Anterior cingulate cortex (tissue), 58 donors: ENCODE measurements at regions not wholly inside any gene's neighbourhood (a gene's known extent, or its start where the extent isn't known, plus 50 kb on each side); places are given as distances from the start of the nearest gene placed in this dataset.

Source experiments
- DNase-seq, 58 donors: peaks; one replicate each; lab custom pipeline; 2025; lab: John Stamatoyannopoulos, UW

- DNase-seq, result no peak
Measured at GRCh38 chr14:61140872-61141271, 140.3 kb downstream of the TMEM30B start.

DNA sequence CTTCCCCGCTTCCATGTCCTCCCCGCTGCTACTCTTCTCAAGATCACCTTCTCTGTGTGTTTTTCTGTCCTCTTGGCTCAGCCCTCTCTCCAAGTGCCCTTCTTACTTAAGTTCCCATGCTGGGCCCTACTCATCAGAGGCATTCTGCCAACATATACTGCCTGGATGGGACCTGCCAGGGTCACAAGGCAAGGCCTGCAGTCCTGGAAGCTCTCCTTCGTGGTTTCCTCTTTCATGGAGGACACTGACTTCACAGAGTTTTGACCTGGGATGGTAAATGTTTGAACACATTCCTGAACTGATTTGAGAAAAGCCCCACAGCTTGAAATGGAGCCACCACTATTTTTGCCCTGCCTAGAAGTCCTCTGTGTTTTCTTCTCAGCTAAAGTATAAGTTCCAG lies 140.9 kb downstream of the TMEM30B start:
- DNase-seq, result no peak

GRCh38 chr14:61139006-61139599 lies 142.0 kb downstream of the TMEM30B start:
- no peak for DNase-seq

DNA sequence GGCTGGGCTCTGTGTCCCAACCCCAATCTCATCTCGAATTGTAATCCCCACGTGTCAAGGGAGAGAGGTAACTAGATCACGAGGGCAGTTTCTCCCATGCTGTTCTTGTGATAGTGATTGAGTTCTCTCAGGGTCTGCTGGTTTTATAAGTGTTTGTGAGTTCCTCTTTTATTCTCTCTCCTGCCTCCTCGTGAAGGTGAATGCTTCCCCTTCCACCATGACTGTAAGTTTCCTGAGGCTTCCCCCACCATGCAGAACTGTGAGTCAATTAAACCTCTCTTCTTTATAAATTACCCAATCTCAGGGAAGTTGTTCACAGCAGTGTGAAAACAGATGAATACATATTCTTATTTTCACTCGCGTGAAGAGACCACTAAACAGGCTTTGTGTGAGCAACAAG lies 148.2 kb downstream of the TMEM30B start:
- DNase-seq, result no peak

DNA sequence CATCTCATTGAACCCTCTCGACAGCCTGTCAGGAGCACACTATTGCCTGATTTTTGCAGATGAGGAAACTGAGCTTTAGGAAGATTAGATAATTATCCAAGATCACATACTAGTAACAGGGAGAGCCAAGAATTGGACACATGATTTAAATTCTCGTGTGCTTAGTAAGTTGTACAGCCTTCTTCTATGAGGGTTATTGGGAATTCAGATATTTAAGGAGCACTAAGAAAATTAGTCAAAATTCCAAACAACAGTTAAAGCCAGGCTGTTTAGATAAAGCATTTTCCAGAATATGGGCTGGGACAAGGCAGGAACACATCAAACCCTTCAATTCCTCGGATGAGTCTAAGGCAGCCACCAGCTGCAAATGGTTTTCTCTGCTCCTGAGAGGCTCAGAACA lies 148.8 kb downstream of the TMEM30B start:
- no peak for DNase-seq

- DNase-seq, result peak in 2 of 58 donors; percentile 22 to 39
Measured at GRCh38 chr14:61130512-61131260, 149.6 kb downstream of the SLC38A6 start.

DNA sequence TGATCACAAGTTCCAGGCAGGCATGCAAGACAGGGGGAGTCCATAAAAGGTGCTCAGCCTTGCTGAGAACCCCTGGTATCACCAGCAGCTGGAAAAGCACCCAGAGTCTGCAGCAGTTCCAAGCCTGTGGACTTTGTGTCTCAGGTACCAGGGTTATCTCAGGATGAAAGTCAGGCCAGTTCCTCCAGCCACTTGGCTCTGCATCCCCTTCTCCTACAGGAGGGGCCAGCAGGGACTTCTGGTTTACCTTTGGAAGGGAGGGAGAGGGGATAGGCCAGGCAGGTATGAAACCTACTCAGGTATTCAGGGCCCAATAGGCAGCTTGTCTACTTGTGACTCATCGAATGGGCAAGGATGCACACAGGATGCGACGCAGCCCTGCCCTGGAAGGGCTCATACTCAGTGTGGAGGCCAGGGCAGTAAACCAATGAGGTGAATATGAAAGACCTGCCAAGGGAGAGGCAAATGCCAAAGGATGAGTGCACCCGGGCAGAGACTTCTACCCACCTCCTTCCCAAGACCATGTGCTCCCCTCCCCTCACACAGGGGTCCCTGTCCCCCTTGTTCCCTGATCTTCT lies 148.2 kb downstream of the SLC38A6 start:
- no peak for DNase-seq

GRCh38 chr14:61128382-61129167 lies 147.5 kb downstream of the SLC38A6 start:
- DNase-seq, result no peak

DNA sequence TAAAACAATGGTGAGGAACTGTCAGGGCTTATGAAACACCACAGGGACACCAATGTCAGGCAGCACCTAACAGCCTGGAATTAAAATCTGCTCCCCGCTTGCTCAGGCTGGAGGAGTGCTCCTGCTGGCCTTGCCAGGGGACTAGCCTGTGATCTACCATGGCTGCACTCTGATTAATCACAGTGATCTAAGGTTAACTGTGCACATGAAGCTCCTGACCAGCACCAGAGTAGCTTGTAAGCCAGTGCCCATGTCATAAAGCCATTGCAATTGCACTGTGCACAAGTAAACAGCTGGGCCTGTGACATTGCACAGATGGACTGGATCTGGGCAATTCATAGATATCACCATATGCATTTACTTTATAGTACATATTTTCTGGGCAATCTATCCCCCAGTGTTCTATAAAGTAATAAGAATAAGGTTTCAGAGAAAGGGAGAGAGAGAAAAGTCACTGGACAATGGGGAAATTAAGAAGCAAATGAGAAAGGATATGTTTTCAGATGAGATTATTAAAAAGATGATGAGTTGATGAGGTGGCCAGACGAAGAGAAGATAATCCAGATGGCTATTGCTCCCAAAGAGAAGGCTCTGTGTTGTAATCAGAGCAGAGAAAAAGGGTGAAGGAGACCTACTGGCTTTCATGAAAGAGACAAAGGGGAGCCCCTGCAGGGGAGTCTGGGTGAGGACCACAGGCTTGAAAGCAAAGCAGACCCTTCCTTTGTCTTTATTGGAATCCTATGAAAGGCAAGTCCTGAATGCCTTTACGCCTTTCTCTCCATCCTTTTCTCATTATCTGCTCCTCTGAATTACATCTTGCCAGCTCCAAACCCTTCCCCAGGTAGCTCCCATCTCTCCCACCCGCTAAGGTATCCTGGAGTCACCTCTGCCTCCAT lies 145.8 kb downstream of the SLC38A6 start:
- DNase-seq, result no peak

GRCh38 chr14:61125867-61126572 lies 145.0 kb downstream of the SLC38A6 start:
- DNase-seq, result no peak

DNA sequence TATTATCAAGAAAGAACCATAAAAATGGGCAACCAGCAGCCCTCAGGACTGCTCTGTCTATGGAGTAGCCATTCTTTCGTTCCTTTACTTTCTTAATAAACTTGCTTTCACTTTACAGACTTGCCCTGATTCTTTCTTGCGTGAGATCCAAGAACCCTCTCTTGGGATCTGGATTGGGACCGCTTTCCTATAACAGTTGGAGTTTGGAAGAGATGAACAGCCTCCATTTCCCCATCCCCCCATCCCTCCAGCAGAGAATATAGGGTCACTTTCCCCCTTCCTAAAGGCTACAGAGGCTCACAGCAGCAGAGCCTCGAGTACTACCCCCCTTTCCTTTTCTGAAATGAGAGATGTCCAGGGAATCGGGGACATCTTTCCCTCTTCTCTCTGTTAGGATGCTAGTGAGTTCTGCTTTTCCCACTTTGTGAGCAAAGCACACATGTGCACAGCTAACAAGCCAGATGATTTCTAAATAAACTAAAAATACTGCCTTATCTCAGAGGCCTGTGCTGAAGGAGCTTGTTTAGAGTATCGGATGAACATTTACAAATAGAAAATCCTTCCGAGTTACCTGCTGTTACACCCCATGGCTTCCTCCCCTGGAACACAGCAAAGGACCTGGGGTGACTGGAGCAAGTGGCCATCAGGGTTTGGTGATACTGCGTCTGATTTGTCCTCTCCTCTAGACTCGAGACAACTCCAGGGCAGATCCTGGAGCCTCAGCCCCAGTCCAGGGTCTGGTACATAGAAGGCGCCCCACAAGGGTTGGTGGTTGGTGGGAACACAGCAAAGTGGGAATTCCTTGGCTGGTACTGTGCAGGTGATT lies 144.2 kb downstream of the SLC38A6 start:
- DNase-seq, result no peak

GRCh38 chr14:61122862-61123261 lies 141.8 kb downstream of the SLC38A6 start:
- no peak for DNase-seq

- DNase-seq, result no peak
Measured at GRCh38 chr14:61121355-61121787, 140.3 kb downstream of the SLC38A6 start.

GRCh38 chr14:61120576-61120975 lies 139.5 kb downstream of the SLC38A6 start:
- DNase-seq, result no peak

GRCh38 chr14:61119006-61119405 lies 138.0 kb downstream of the SLC38A6 start:
- DNase-seq, result no peak

DNA sequence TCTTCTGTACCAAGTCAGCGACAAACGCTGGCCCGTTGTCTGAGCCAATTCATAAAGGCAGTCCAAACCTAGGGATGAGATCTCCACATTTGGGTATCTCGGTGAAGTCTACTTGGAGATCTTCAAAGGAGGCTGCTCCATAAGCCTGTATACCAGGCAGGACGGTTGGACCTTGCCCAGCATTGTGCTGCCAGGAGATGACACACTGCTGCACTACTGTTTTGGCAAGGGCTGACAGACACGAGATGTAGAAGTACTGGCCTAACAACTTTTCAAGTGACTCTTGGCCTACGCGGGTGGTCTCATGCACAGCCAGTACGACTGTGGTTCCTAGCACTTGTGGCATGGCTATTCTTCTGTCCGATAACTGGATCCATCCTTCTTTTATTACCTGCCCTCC lies 135.3 kb downstream of the SLC38A6 start:
- no peak for DNase-seq

DNA sequence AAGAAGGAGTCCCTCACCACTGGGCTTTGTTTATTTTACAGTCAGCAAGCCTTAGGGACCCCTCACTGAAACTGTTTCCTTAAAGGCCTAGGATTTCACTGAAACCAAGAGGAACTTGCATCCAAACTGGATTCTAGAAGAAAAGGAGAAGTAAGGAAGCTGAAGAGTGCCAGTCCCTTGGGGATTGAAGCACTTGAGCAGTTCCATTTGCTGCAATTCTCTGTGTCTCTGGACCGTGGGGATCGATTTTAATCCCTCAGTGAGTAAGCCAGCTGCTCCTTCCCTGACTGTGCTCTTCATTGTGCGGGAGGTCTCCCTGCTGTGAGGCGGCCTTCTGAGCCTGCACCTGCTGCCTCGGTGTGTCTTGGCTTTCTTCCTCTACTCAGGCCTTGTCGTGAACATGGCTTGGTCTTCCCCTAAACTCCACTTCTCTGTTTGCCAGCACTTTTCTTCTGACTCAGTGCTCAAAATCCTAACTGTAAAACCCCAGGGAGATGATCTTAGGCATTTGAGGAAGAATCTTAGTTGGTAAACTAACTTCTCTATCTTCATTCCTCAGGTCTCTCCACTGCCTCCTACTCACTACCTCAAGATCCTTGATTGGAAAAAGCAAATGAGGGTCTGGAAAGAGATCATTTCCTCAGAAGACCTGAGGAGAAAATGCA lies 132.6 kb downstream of the SLC38A6 start:
- DNase-seq, result no peak

DNA sequence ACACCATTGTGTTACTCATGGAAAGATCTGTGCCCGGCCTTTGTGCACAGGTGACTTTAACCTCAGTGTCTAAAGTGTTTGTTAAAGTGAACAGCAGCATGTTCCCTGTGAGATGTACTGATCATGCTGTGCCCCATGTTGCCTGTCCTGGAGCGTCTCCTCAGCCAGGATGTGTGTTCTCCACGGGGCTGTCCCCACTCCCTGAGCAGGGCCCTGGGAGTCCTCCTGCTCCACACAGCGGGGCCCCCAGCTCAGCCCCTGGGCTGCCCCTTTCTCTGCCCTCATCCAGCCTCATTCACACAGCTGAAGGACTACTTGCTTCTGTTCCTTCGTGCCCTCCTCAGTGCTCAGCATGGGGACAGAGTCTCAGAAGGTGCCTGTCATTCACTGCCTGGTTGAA lies 131.5 kb downstream of the SLC38A6 start:
- DNase-seq, result no peak
